ENCODE measurements at regions not wholly inside any gene's neighbourhood (a gene's known extent, or its start where the extent isn't known, plus 50 kb on each side); places are given as distances from the start of the nearest gene placed in this dataset.
"Not testable (repeated sequence)": the region's sequence is repeated elsewhere in the genome, so short reads cannot be mapped to it uniquely, and the experiment has no call there.

GRCh38 chr18:10256276-10256675 lies 198.2 kb upstream of the APCDD1 start:
- not testable (repeated sequence) for DNase-seq

GRCh38 chr18:10258836-10259474 lies 195.5 kb upstream of the APCDD1 start:
- DNase-seq: no peak

- DNase-seq: no peak
Measured at GRCh38 chr18:10259901-10260300, 194.5 kb upstream of the APCDD1 start.

GRCh38 chr18:10261344-10262276 lies 192.8 kb upstream of the APCDD1 start:
- no peak for DNase-seq

- no peak for DNase-seq
Measured at GRCh38 chr18:10262566-10262965, 191.9 kb upstream of the APCDD1 start.

GRCh38 chr18:10264260-10264659 lies 190.2 kb upstream of the APCDD1 start:
- no peak for DNase-seq

- no peak for DNase-seq
Measured at GRCh38 chr18:10265560-10266333, 188.7 kb upstream of the APCDD1 start.

- no peak for DNase-seq
Measured at GRCh38 chr18:10266334-10266590, 188.2 kb upstream of the APCDD1 start.

GRCh38 chr18:10269261-10269660 lies 185.2 kb upstream of the APCDD1 start:
- DNase-seq: no peak

- no peak for DNase-seq
Measured at GRCh38 chr18:10270151-10270571, 184.3 kb upstream of the APCDD1 start.

GRCh38 chr18:10271481-10271880 lies 183.0 kb upstream of the APCDD1 start:
- DNase-seq: no peak

- DNase-seq: no peak
Measured at GRCh38 chr18:10274301-10274700, 180.1 kb upstream of the APCDD1 start.

- no peak for DNase-seq
Measured at GRCh38 chr18:10275486-10275885, 178.9 kb upstream of the APCDD1 start.

- no peak for DNase-seq
Measured at GRCh38 chr18:10278265-10278664, 176.2 kb upstream of the APCDD1 start.

- DNase-seq: no peak
Measured at GRCh38 chr18:10279471-10279870, 175.0 kb upstream of the APCDD1 start.

- DNase-seq: no peak
Measured at GRCh38 chr18:10279905-10280644, 174.4 kb upstream of the APCDD1 start.

- DNase-seq: no peak
Measured at GRCh38 chr18:10284540-10285282, 169.7 kb upstream of the APCDD1 start.

GRCh38 chr18:10285283-10285640 lies 169.2 kb upstream of the APCDD1 start:
- no peak for DNase-seq

- no peak for DNase-seq
Measured at GRCh38 chr18:10286580-10287150, 167.8 kb upstream of the APCDD1 start.

- DNase-seq: no peak
Measured at GRCh38 chr18:10289251-10289650, 165.2 kb upstream of the APCDD1 start.

- DNase-seq: no peak
Measured at GRCh38 chr18:10289951-10290637, 164.3 kb upstream of the APCDD1 start.
